ENCODE measurements at regions not wholly inside any gene's neighbourhood (a gene's known extent, or its start where the extent isn't known, plus 50 kb on each side); places are given as distances from the start of the nearest gene placed in this dataset.

DNA sequence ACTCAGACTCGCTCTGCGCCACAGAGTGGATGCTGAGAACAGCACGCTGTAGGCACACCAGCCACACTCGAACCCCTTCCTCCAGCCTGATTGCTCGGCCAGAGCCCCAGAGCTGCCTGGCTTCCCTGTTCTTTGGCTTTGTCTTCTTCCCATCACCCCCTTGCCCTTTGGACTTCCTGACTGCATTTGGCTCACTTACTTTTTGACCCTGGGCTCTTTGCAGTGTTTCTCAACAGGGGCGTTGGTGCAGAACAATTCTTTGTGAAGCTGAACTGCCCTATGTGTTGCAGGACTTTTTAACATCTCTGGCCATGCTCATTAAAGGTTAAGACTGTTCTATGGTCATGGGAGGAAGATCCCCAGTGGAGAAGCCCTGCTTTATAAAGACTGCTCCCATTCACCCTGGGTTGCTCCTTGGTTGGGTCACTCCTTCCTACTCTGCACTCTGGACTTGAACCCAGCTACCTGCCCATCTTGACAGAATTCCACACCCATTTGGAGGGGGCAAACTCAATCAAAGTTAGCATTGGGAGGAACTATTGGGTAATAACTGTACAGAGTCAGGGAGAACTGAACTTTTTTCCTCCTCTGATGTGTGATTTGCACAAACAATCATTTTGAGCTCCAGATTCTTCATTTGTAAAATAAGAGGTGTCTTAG, 127.7 kb upstream of the PLEKHG7 start:
- no peak for DNase-seq

DNA sequence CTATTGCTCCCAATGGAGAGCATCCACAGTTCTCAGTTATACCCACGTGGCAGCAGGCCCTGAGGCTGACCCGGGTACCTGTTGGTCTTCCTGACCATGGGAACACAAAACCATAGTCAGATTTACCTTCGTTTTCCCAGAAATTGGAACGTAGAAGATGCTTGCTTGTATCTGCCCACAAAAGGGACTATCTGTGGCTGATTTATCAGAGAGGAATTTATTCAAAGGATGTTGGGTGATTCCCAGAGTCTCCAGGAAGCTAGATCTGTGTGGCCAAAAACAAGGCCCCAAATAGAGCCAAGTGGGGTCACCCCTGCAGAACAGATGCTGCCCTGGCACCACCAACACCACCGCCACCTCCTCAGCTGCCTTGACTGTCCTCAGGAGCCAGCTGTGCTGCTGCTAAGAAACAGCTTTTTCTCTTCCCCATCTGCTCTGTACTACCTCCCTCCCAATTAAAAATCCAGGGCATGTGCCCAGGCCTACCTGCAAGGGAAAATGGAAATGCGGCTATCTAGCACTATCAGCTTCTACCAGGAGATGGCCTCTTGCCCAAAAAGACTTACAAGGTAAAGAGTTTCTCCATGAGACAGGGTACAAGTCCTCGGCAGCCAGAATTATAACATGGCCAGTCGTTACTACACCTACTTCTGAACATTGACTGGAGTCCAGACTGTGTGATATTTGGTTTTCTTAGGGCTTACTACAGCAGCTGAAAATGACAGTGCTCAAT, 128.6 kb upstream of the PLEKHG7 start:
- no peak for DNase-seq

- no peak for DNase-seq
These were observed 129.7 kb upstream of the PLEKHG7 start for GRCh38 chr12:92573104-92573503.

DNA sequence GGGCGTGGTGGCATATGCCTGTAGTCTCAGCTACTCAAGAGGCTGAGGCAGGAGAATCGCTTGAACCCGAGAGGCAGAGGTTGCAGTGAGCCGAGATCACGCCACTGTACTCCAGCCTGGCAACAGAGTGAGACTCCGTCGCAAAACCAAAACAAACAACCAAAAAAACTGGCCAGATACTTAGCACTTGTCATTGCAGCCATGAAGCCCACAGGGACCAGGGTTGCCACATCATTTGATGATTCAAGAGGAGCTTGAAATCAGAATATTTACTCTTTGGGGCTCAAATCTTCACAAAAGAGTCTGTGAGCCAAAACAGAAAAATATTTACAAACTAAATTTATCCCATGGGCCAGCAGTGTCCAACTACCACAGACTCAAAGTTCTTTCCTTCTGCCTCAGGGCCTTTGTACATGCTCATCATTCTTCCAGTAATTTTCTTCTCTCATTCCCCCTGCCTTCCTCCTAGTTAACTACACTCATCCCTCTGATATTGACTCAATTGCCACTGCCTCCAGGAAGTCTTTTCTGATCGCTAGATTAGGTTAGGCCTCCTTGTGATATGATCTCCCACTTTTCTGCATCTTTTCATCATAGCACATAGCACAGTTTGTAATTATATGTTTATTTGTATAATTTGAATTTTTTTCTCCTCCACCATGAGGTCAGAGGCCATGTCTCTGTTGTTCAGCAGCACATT, 130.8 kb upstream of the PLEKHG7 start:
- DNase-seq = no peak

GRCh38 chr12:92571169-92571568, 131.6 kb upstream of the PLEKHG7 start:
- no peak for DNase-seq

DNA sequence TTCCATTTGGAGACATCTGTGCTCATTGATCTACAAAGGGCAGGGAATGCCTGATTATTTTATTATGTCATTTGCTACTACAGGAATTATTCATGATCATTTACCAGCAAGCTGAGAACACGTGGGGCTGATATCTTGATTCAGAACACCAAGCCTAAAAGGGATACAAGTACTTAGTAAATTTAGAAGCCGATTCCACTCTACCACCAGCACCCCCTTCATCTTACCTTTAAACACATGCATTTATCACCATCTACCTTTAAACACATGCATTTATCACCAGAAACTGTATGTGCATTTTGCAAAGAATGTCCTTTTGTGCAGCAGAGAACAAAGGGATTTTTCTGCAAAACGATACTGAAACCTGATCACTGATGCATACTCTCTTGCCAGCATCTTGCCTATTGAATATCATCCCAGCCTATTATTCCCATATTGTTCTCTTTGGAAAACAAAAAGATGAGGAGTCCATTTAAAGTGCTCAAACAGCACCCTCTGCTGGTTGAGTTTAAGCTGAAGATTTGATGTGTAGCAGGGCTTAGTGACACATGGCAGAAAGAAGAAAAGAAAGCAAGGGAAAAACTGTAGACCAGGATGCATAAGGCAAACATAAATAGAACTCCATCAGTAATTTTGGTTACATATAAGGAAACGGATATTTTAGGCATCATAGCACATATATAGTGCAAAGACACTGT, 132.6 kb upstream of the PLEKHG7 start:
- no peak for DNase-seq

GRCh38 chr12:92568691-92569090, 134.1 kb upstream of the PLEKHG7 start:
- DNase-seq = no peak

DNA sequence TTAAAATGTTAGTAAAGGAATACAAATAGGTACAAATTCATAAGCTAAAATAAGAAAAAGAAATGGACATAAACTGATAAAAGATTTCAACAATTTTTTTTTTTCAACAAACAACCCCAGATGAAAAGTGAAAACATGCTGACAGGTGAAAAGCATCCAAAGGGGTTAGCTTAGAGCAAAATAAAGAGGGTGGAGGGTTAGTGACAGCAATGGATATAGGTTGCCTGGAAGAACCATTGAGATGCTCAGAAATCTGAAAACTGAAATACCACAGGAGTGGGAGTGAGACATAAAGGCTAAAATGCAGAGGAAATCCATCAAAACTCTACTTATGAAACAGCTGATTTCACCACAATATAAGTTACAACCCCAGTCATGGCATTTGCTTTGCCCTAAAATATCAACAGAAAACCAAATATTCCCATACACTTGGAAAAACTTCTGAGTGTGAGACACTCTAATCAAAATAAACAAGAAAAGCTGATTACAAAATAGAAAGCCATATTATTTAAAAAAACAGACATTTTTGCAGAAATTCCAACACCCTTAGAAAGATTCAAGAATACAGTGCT, 136.3 kb upstream of the PLEKHG7 start:
- DNase-seq = no peak

DNA sequence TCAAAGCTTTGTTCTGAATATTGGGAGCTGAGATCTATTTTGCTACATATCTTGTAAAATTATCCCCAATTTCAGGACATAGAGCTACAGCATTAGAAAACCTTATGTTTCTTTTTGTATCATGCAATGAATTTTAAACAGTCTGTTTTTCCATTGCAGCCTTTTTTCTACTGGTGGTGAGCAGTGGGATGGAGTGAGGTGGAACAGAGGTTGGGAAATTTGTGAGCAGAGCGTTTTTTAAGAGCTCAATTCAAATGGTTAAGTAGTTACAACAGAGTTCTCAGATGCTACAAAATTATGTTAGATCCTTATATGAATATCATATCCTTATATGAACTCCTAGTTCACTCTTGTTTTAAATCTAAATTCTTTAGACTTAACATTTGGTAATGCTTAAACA, 139.0 kb upstream of the PLEKHG7 start:
- no peak for DNase-seq

DNA sequence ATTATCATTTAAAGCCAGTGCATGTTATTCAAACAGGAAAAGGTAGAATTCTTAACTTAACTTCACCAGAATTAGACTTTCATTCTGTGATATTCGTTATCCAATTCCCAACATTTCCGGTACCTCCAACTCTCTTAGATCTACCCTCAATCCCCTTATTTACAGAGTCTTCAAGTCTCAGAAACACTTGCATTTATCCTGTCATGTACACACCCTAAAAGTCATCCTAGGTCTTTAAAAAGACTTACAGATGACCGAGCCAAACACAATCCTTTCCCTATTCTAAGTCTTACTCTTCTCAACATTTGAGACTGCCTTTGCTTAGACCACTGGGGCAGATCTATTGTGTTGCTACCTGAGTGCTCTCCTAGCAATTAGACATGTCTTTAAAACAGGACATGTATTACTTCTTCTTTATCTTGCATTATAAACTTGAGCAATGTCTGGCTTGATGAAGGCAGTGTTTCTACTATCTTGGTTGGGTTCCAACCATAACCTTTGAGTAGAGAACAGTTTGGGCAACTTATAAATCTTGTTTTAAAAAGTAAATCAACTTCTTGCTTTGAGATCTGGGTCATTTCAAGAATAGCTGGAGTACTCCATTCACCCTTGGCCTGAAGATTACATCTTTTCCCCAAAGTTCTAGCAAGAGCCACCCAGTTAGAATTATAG, 140.6 kb upstream of the PLEKHG7 start:
- no peak for DNase-seq

DNA sequence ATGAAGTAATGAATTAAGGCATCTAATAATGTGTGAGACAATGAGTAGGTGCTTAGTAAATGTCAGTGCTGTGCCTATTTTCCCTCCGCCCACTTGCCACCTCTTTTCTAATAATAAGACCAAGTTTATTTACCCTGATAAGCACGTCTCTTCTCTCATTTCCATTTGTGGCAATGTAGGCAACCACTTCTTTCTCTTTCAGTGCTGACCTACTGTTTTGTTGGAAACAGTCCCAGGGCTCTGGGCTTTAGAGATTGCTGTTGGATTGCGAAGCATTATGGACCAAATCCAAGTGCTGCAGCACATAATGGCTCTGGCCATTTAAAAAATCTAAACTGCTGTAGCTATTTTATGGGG, 141.3 kb upstream of the PLEKHG7 start:
- DNase-seq = no peak

DNA sequence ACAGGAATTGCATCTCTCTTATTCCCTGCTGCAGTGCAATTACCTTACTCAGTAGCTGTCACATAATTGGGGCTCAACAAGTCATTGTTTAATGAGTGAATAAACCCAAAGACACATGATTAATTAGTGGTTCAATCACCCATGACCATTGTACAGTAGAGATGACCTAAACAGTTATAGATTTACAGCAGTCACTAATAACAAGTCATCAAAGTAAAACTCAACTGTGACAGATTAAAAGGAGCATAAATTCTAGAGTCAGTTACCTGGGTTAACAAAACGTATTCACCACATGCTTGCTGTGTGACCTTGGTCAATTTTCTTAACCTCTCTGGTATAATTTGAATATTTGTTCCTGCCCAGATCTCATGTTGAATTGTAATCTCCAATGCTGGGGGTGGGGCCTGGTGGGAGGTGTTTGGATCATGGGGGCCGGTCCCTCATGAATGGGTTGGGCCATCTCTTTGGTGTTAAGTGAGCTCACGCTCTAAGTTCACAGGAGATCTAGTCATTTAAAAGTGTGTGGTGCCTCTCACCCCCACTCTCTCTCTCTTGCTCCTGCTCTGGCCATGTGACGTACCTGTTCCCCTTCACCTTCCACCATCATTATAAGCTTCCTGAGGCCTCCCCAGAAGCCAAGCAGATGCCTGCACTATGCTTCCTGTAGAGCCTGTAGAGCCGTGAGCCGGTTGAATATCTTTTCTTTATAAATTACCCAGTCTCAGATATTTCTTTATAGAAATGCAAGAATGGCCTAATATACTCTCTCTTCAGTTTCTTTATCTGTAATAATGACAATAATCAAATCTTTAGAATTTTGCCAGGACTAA, 141.9 kb upstream of the PLEKHG7 start:
- DNase-seq = no peak

GRCh38 chr12:92558806-92559205, 144.0 kb upstream of the PLEKHG7 start:
- DNase-seq = no peak

DNA sequence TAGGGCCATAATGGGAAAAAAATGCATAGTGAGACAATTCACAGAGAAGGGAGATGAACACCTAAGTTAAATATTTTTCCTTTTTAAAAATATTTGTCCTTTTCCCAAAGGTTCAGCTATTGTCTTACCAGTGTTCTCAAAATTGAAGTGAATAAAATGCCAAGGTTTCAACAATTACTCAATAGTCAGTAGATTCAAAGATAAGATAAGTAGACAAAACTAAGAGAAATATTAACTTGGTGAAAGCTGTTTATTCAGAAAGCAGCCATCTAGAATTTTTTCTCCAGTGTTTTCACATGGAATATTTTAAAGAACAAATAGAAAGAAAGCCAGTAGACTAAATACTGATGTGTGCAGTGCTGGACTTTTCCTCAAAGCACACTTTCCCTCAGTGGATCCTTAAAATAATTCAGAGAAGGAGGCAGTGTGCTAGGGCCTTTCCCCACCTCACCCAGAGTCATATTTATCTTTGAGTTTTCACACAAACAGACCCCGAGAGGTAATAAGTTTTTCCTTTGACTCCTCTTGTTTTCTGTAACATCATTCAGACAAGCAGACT, 144.5 kb upstream of the PLEKHG7 start:
- no peak for DNase-seq

DNA sequence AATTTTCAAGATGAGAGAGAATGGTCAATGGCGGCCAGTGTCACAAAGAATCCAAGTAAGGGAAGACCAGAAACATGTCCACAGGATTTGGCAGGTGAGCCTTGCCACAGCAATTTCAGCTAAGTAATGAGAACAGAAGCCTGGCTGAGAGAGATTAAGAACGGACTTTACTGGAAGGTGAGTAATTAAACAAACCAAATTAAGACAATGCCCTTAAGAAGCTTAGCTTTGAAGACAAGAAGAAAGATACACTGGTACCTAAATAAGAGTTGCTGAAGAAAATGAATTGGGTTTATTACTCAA, 145.4 kb upstream of the PLEKHG7 start:
- DNase-seq = no peak

DNA sequence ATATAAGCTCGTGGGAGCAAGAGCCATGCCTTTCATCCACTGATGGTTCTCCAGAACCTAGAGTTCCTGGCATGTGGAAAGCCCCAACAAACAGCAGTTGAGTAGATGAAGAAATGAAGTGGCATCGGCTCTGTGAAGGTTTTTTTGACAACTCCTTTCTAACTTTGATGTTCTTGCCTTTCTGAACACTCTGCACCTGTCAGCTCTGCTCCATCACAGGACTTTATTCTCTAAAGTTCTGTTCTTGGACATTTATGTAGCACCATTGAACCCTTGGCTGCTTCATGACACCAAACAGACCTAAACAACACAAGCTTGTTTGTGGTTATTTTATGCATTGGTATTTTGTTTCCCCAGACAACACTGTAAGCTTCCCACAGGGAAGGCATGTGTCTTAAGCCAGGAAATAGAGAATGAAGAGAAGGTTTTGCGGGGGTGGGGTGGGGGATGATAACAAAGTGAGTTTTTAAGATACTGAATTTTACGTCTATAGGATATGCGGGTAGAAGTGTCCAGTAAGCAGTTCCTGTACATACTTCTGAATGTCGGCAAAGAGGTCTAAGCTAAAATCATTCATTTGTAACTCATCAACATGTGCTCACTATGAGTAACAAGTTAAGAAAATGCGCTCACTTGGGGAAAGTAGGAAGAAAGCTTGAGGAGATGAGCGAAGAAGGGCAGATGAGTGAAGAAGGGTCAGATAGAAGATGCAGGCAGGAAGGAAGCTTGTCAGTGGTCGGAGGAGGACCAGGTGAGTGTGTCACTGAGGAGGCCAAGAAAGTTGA, 146.0 kb upstream of the PLEKHG7 start:
- no peak for DNase-seq

DNA sequence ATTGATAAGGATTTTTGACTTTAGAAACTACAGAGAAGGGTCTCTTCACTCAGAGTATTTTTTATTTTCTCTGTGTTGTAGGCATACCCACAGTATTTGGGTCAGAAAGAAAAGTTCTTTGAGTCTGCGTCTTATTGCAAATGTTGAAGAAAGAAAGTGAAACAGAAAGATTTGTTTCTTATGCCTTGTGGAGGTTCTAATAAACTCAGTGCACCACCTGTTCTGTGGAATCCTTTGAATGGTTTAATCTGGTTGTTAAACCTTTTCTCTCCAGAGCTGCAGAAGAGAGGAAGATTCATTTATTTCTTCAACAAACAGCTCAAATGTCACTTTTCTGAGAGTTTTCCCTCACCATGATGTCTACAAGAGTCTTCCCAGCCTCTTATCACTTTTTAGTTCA, 146.6 kb upstream of the PLEKHG7 start:
- DNase-seq = no peak

GRCh38 chr12:92554158-92555073, 148.4 kb upstream of the PLEKHG7 start:
- no peak for DNase-seq

GRCh38 chr12:92553389-92553788, 149.4 kb upstream of the PLEKHG7 start:
- DNase-seq = no peak
